DND-41 (cell line): ENCODE measurements at regions not wholly inside any gene's neighbourhood (a gene's known extent, or its start where the extent isn't known, plus 50 kb on each side); places are given as distances from the start of the nearest gene placed in this dataset.

Source experiments
- ATAC-seq: fragments of 200-7000 bp; cut with Tn5 transposase; 3 replicates; pipeline ENCODE4 v1.9.1; 2021; ENCODE audit warnings: low read depth; ENCODE audit not compliant: insufficient read depth
- DNase-seq: peaks from one replicate; pipeline ENCODE4 v3.0.0-alpha.2; 2020
- H2AFZ ChIP-seq: 2 replicates; pipeline ENCODE4 v1.6.0; 2012; ENCODE audit warnings: low read depth, low read length
- H3K27ac ChIP-seq: 2 replicates; pipeline ENCODE4 v1.5.1; 2012; ENCODE audit warnings: low read length, inconsistent platforms
- H3K27me3 ChIP-seq: fragments of 200-600 bp; sonication (generic); 2 replicates; pipeline ENCODE4 v1.6.0; 2012; ENCODE audit warnings: low read length, mild to moderate bottlenecking, inconsistent platforms; ENCODE audit not compliant: insufficient read depth, poor library complexity
- H3K36me3 ChIP-seq: 2 replicates; pipeline ENCODE4 v1.5.1; 2012; ENCODE audit warnings: low read length, inconsistent platforms; ENCODE audit not compliant: insufficient read depth
- H3K4me1 ChIP-seq: 2 replicates; pipeline ENCODE4 v1.5.1; 2012; ENCODE audit warnings: mild to moderate bottlenecking, low read length; ENCODE audit not compliant: insufficient read depth
- H3K4me2 ChIP-seq: 2 replicates; pipeline ENCODE4 v1.6.0; 2012; ENCODE audit warnings: mild to moderate bottlenecking, moderate library complexity, low read length, inconsistent platforms; ENCODE audit not compliant: insufficient read depth
- H3K4me3 ChIP-seq, 2 experiments: fragments of 200-600 bp in 1 of 2; shearing (Covaris generic) in 1 of 2; 2 replicates each; pipeline ENCODE4 v1.5.1; 2012 to 2016; ENCODE audit warnings: inconsistent platforms in 2 of 2, low read length in 2 of 2, mild to moderate bottlenecking in 2 of 2, low read depth in 1 of 2, moderate library complexity in 1 of 2
- H3K79me2 ChIP-seq: 2 replicates; pipeline ENCODE4 v1.6.0; 2012; ENCODE audit warnings: low read length, inconsistent platforms; ENCODE audit not compliant: insufficient read depth
- H3K9ac ChIP-seq: 2 replicates; pipeline ENCODE4 v1.6.0; 2012; ENCODE audit warnings: low read depth, mild to moderate bottlenecking, inconsistent platforms, low read length, moderate library complexity
- H3K9me3 ChIP-seq: 2 replicates; pipeline ENCODE4 v1.5.1; 2012; ENCODE audit warnings: low read length, moderate library complexity, mild to moderate bottlenecking, inconsistent platforms; ENCODE audit not compliant: insufficient read depth, severe bottlenecking
- H4K20me1 ChIP-seq: 2 replicates; pipeline ENCODE4 v1.6.0; 2012; ENCODE audit warnings: low read length; ENCODE audit not compliant: insufficient read depth
- EZH2 ChIP-seq: IDR thresholded peaks from 3 replicates; pipeline ENCODE4 v1.6.1; 2012; ENCODE audit warnings: borderline replicate concordance, low read depth, mild to moderate bottlenecking, moderate library complexity, low read length, inconsistent platforms; ENCODE audit not compliant: severe bottlenecking
- TF ChIP-seq, protein P1 (sequence below): IDR thresholded peaks from 2 replicates; pipeline ENCODE4 v1.5.1; 2012; ENCODE audit warnings: borderline replicate concordance, low read length, moderate library complexity, mild to moderate bottlenecking; ENCODE audit not compliant: poor library complexity, severe bottlenecking; ENCODE audit errors: extremely low read depth

DNA sequence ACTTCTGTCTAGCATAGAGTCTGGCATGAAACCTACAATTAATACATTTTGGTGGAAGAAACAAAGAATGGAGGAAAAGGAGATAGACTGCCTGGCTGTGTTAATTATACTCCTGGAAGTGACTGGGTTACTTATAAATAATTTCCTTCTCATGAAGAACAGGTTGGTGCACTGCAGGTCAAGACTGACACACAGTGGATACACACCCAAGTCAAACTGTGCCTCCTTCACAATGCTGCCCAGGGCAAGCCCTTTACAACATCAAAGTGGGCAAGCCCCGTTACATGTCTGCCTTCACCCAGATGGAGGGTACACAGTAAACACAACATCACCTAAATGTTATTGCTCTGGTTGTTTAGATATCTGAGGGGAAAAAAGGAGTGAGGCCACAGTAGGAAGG lies 83.7 kb upstream of the KCNA4 start:
- Histone ChIP-seq H3K4me1 (no peaks in the 10 kb centered on the region), H3K9ac (no peak overlapping the region)
- TF ChIP-seq EZH2 = no peak
- TF ChIP-seq, protein P1, sequence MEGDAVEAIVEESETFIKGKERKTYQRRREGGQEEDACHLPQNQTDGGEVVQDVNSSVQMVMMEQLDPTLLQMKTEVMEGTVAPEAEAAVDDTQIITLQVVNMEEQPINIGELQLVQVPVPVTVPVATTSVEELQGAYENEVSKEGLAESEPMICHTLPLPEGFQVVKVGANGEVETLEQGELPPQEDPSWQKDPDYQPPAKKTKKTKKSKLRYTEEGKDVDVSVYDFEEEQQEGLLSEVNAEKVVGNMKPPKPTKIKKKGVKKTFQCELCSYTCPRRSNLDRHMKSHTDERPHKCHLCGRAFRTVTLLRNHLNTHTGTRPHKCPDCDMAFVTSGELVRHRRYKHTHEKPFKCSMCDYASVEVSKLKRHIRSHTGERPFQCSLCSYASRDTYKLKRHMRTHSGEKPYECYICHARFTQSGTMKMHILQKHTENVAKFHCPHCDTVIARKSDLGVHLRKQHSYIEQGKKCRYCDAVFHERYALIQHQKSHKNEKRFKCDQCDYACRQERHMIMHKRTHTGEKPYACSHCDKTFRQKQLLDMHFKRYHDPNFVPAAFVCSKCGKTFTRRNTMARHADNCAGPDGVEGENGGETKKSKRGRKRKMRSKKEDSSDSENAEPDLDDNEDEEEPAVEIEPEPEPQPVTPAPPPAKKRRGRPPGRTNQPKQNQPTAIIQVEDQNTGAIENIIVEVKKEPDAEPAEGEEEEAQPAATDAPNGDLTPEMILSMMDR = no peak

DNA sequence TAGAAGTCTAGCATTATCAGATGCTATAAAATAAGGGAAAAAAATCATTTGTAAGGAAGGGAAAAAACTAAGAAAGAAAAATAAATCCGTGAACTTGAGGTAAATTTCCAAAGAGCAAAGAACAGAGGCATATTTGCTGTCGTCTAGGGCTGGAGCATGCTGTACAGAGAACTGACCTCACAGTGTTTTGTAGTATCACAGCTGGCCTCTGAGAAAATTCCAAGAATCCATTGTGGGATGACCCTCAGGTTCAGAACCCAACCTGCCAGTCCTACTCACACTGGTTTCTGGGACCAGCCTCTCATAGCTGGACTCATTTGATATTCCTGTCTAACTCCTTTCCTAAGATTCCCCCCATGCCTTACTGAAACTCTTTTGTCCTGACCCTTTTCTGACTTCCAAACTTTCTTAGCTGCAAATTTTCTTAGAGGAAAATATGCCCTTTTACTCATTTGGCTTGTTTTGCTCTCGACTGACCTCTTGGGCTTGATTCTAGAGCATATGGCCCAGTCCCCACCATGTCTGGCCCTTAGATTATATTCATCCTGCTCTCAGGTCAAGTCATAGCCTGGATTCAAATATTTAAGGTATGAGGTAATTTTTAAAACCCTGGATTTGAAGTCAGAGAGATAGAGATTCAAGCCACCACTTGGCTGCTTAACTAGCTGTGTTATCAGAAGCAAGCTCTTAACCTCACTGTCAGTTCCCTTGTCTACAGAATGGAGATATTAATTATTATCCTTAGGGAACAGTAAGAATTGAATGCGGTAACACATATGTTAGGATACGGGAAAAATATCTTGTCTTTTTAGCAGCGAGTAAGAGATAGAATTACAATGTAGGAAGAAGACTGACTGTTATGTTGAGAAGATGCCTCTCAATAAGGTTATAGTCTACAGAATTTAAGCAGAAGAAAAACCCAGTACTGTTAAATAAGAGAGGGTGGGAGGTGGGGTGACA lies 89.7 kb upstream of the KCNA4 start:
- no peak for TF ChIP-seq EZH2
- TF ChIP-seq, protein P1 = no peak
- ATAC-seq = no peak

More for the DNA sequence above, 83.7 kb upstream of the KCNA4 start:
- H2AFZ ChIP-seq = no peak overlapping the region
- H3K4me3 ChIP-seq = no peak overlapping the region
- H3K79me2 ChIP-seq = no peaks in the 10 kb centered on the region
- H3K4me2 ChIP-seq = no peak overlapping the region
- no peaks in the 10 kb centered on the region; the same call in 1 of the 2 replicates for H4K20me1 ChIP-seq
- ATAC-seq (no peak), DNase-seq (no peak)
- H3K36me3 ChIP-seq = no peaks in the 10 kb centered on the region
- H3K9me3 ChIP-seq = no peaks in the 10 kb centered on the region
- no peak overlapping the region for H3K27ac ChIP-seq
- no peaks in the 10 kb centered on the region for H3K27me3 ChIP-seq

DNA sequence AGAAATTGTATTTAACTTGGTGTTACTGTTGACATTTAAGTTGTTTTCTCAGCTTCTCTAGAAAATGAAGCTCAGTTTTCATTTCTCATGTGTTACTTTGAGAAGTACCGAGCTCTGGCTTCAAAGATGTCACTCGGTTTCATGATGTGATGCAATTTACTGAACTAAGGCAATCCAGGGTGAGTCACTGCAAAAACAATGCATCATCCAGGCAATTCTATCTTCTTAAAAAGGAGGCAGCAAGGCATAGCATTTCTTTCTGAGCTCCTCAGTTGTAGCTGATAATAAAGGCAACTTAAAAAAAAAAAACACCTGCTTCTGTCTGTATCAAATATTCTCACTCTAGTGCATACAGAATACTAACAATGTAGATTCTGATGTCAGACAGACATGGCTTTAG lies 91.1 kb upstream of the KCNA4 start:
- no peaks in the 10 kb centered on the region for H3K27me3 ChIP-seq
- ATAC-seq = no peak
- H3K4me2 ChIP-seq = no peak overlapping the region
- no peak for TF ChIP-seq EZH2
- TF ChIP-seq, protein P1 = no peak
- no peaks in the 10 kb centered on the region for H3K4me1 ChIP-seq
- H3K4me3 ChIP-seq = no peak overlapping the region
- no peaks in the 10 kb centered on the region for H3K9me3 ChIP-seq
- no peaks in the 10 kb centered on the region; the same call in 1 of the 2 replicates for H4K20me1 ChIP-seq
- no peak overlapping the region for H3K27ac ChIP-seq
- DNase-seq = no peak
- H3K9ac ChIP-seq = no peak overlapping the region
- no peaks in the 10 kb centered on the region for H3K36me3 ChIP-seq
- no peak overlapping the region for H2AFZ ChIP-seq
- no peaks in the 10 kb centered on the region for H3K79me2 ChIP-seq

More for the DNA sequence above, 89.7 kb upstream of the KCNA4 start:
- H3K4me1 ChIP-seq = no peaks in the 10 kb centered on the region
- H3K79me2 ChIP-seq = no peaks in the 10 kb centered on the region
- H3K9me3 ChIP-seq = no peaks in the 10 kb centered on the region
- H3K4me2 ChIP-seq = no peak overlapping the region
- H3K4me3 ChIP-seq = no peak overlapping the region
- H2AFZ ChIP-seq = no peak overlapping the region
- no peaks in the 10 kb centered on the region; the same call in 1 of the 2 replicates for H4K20me1 ChIP-seq
- no peak overlapping the region for H3K9ac ChIP-seq
- no peak overlapping the region for H3K27ac ChIP-seq
- no peak for DNase-seq
- no peaks in the 10 kb centered on the region for H3K36me3 ChIP-seq
- H3K27me3 ChIP-seq = no peaks in the 10 kb centered on the region
